HG03378 (cell line): ENCODE measurements at regions not wholly inside any gene's neighbourhood (a gene's known extent, or its start where the extent isn't known, plus 50 kb on each side); places are given as distances from the start of the nearest gene placed in this dataset.

Experiments used
- ATAC-seq: cut with Tn5 transposase; IDR thresholded peaks from one replicate; pipeline ENCODE4 v1.9.1; 2021; ENCODE audit warnings: mild to moderate bottlenecking, moderate library complexity; ENCODE audit not compliant: unreplicated experiment

DNA sequence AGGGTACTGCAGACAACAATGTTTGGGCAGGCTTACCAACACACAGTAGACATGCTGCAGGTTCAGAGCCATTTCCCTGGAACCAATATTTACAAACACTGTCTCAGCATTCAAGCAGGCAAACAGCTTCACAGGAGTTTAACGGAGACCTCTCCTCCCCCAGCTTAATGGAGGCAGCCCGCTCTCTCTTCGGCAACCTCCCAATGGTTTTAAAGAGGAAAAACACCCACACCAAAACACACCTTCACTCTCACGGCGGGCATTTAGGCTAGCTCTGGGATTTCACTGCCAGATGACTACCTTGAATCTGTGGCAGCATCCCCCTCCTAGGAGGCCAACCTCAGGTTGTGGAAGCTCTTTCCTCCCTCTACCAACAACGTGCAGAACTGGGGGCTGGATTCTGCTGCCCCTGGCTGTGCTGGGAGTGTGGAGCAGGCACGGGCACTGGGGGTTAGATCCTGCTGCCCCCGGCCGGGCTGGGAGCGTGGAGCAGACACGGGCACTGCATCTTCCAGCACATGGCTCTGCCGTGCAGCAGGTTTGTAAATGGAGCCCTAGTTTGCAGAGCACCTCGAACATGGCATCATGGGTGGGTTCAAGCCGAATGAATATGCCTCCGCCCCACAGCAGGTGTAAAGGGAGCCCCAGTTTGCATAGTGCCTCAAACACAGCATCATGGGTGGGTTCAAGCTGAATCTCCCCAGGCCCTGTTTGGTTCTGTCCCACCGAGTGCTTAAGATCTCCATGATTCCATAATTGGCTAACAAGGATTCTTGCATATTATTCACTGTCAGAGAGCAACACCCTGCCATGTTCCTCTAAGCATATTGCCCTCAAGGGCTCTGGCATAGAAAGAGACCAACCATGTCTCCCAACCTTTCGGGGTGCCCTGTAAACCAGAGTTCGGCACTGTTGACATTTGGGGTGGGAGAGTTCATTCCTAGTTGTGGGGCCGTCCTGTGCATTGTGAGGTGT, 86.4 kb downstream of the RBFOX3 start:
- ATAC-seq: no peak

DNA sequence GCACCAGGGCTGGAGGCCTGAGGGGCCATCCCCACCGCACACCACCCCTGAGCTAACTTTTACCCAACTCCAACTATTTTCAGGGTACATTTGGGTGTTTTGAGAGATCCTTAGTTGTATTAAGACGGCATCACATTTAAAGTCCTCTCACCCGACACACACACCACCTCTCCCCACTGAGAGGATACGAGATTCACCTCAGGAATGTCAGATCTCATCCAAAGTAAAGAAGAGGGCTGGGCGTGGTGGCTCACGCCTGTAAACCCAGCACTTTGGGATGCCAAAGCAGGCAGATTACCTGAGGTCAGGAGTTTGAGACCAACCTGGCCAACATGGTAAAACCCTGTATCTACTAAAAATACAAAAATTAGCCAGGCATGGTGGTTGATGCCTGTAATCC, 88.4 kb downstream of the RBFOX3 start:
- ATAC-seq: no peak

DNA sequence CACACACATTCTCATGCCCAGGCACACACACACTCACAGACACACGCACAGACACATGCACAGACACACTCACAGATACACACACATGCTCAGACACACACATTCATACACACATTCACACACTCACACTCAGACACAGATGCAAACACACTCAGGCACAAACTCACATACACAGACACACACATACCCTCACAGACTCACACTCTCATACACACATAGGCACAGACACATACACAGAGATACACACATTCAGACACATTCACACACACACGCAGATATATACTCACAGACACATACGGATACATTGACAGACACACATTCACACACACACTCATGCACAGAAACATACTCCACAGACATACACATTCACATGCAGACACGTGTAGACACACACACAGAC, 89.6 kb downstream of the RBFOX3 start:
- ATAC-seq: no peak

DNA sequence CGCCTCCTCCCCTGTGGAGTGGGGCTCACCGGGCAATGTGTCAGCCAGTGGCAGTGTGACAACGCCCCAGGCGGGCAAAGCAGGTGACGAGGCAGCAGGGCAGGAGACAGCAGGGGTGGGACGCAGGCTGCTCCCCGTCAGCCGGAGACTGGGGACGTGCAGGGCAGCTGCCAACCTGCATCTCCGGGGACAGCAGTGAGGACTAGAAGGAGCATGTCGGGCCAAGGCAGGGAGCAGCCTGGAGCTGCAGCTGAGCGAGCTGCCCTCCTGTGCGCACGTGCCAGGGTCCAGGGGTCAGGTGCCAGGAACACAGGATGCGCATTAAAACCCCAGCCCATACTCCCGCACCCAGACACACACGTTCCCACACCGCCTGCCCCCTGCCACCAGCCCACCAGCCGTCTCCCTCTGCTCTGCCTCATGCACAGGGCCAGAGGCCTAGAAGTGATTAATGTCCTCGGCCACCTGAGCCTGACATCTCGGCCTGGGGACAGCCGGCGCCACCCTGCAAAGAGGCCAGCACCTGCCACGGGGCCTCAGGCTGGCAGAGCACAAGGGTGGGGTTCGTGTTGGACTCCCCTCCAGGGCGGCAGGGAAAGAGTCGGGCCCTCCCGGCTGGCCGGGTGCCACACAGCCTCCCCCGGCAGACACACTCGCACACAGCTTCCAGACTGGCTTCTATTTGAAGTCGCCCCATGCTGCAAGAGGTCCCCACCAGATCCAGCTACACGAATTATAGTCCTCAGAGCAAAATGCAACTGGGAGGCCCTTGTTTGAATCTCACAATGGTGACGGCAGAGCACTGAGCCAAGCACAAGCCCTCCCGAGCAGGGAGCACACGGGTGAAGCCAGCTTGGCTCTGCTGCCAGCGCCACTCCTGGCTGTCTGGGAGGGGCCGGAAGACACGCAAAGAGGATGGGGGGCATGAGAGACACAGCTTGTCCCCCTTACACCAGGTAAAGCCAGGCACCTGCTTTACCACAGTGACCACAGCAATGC, 90.4 kb downstream of the RBFOX3 start:
- no peak for ATAC-seq

DNA sequence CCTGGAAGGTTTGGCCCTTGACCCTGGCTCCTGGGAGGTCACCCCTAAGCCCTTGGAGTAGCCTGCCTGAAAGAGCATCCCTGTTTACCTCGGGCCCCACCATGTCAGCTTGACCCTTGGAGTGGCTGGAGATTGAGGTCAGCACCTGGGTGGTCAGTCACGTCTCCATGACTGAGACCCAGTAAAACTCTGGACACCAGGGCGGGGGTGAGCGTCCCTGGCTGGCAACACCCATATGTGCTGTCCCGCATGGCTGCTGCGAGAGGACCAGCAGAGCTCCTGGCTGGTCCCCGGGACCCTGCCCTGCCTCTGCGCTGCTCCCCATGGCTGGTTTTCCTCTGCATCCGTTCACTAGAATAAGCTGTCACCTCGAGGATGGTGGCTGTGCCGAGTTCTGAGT, 91.2 kb downstream of the RBFOX3 start:
- no peak for ATAC-seq

DNA sequence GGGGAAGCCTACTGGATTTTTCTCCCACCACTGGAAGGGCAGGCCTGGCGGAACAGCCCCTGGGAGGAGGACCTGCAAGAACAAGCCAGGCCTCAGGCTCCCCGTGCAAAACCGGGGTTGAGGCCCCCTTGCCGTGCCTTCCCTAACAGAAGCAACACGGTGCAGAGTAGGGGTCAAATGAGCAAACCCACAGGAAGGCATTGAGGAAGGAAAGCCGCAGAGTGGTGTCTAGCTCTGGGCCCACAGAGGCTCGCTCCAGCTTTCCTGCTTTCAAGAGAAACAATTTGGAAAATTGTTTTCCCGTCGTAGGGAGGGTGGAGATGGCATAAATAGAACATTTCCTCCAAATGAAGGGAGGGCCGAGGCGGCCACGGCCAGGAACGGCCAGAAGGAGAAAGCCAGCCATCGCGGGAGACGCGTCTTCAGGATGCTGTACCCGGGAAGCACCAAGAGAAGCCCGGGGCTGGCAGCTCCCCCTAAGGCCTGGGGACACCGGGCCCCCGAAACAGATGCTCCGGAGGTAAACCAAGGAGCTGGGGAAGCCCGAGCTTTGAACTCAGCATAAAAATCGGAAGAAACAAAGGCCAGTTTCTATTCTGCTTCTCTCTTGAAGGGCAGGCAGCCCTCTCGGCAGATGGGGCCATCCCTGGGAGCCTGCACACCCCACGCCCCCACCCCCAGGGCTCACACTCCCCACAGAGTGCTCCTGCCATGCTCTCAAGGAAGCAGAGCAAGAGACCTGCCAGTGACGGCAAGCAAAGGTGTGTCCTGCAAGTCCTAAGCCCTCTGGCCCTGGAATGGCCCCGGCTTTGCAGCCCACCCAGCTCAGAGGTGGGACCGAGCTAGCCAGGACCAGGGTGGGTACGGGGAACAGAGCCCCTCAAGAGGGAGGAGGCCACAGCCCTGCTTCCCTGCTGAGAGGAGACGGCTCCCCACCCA, 92.0 kb downstream of the RBFOX3 start:
- ATAC-seq: no peak

DNA sequence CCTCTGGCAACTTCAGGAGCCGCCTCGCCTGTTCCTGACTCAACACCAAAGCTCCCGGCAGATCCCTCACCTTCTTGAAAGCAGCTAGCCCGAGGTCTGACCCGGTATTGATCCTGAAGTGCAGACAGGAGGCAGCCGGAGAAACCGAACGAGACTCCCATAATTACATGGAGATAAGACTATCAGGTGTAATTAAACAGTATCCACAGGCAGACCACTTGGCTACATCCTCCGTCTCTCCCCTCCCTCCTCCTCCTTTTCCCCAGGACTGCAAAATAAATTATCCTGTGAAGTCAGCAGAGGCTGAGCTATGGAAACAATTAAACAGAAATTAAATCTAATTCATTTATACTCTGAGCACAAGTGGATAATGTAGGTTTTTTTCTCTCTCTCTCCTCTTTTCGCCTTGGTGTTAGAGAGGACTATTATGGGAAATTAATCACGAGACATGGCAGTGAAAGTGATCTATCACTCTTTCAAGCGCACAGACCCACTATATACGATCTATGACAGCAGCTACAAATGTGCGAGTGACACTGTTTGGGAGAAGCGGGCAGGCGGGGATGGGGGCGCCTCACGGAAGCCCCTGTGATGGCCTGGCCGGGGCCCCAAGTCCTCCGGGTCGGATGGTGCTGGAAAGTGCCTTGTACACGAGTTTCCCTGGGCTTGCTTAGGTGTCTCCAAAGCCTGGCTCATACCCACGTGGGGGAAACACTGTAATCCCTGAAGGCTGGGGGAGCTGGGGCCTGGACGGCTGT, 92.8 kb downstream of the RBFOX3 start:
- ATAC-seq: no peak

DNA sequence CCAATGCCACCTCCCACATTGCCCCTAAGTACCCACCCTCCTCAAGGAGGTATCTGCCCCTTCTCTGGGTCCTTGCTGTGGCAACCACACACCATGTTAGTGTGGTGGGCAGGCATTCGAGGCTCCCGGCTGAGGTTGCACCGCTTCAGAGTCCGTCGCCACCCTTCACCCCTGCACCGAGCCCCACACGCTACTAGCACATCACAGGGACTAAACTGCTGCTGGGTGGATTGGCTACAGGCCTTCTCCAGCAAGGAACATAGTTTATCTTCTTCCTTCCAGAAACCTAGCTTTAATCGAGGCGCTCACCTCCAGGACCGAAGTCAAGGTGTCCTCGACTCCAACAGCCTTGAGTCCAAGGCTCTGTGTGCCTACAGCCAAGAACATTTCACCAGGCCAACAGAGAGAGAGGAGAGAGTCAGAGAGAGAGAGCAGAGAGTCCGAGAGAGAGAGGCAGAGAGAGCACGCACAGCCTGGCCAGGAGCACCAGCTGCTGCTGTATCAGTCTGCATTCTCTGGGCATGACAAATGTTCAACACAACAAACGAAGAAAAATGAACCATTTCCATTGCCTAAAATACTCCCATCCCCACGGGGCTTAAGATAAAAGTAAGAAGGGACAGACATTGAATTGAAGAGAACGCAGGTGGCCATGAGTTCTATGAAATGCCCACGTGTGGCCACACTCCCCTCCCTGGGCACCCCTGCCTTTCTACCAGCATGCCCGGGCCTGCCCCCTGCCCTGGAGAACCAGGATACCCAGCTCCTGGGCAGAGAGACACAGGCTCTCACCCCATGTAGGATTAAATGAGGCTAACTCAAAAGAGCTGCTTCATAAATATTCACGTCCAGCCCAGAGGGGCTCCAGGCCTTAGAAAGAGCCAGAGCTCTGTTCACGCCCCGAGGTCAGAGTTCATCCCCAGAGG, 94.9 kb downstream of the RBFOX3 start:
- ATAC-seq: no peak

DNA sequence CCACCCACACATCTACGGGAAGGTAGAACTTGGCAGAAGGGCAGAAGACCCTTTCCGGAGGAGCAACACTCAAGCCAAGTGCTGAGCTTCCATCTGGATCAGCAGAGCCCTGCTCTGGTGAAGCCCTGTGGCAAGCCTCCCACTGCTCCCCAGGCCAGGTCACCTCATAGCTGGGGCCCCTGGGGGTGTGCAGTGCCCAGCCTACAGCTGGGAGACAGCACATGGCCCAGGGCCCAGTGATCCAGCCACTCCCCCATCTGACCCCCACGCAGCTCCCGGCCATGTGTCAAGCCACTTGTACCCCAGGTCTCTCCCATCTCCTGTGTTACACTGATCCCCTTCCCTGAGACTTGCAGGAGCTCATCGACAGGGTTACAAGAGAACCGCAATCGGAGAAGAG, 95.7 kb downstream of the RBFOX3 start:
- no peak for ATAC-seq

DNA sequence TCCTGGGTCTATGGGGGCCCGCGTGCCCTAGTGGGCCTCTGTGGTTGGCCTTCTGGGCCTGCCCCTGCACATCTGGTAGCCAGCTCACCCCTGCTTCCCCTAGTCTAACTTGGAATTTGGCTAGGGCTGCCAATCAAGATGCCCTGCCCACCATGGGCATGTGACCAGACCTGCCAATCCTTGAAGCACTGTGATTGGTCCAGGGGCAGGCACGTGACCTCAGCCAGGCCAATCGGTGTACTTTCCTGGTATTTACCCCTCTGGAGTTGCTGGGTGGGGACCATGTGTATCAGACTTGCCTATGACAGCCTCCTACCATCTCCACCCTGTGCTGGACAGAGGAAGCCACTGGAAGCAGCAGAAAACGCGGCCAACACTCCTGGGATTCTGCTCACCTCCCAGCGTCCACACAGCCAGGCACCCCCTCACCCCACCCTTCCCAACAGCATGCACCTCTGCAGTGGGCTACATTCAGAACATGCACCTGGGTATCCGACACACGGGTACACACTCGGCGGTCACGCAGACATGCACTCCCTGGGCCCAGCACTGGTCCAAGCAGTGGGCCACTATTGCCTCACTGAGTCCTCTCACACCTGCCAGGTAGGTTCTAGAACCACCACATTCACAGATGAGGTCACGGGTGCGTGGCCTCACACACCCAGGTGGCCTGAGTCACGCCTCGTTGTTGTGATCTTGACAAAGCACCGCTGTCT, 96.9 kb downstream of the RBFOX3 start:
- no peak for ATAC-seq

DNA sequence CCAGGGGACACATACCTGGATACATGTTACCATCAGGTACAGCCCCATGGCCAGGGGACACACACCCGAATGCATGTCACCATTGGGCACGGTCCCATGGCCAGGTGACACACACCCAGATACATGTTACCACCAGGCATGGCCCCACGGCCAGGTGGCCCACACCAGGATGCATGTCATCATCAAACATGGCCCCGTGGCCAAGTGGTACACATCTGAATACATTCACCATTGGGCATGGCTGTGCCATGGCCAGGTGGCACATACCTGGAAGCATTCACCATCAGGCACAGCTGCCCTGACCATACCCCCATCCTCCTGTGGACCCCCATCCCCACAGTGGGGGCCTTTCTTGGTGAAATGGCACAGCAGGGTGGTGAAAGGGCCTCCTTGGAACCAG, 97.6 kb downstream of the RBFOX3 start:
- ATAC-seq: no peak

DNA sequence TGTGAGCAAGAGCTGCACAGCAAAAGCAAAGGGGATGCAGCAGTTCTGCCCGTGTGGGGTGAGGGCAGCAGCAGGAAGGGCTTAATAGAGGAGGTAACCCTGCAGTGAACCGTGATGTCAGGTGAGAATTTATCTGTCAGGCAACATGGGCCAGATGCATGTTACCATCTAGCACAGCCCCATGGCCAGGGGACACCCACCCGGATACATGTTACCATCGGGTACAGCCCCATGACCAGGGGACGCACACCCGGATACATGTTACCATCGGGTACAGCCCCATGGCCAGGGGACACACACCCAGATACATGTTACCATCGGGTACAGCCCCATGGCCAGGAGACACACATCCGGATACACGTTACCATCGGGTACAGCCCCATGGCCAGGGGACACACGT, 99.4 kb downstream of the RBFOX3 start:
- ATAC-seq: no peak

DNA sequence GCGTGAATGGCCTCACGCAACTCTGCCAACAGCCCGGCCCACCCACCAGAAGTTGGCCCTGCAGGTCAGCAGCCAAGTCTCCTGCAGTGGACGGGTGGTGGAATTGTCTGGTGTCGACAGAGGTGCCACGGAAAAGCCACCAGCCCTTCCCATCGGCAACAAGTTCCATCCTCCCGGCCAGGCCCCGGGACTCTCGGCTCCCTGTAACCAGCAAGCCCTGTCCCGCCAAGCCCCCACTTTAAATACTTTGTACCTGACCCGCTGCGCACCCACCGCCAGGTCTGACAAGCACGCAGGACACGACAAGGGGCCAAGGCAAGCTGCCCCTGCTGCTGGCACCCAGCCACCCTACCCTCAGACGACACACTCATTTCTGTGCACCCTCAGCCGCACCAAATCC, 100.8 kb downstream of the RBFOX3 start:
- ATAC-seq: no peak

DNA sequence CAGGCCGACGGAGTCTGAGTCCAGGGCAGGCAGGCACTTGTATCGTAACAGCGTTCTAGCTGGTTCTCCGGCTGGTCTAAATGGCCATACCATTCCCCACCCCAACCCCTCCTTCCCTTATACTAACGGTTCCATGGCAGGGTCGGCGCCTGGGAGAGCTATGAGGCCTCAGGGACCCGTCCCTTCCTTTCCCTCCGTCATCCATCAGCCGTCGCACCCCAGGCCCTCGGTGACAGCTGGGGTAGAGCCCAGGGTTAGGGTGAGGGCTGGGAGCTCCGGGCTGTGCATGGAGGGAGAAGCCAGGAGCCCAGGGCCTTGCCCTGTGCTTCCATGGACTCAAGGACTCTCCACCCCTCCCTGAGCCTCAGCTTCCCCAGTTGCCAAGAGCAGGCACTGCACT, 101.4 kb downstream of the RBFOX3 start:
- ATAC-seq: no peak

DNA sequence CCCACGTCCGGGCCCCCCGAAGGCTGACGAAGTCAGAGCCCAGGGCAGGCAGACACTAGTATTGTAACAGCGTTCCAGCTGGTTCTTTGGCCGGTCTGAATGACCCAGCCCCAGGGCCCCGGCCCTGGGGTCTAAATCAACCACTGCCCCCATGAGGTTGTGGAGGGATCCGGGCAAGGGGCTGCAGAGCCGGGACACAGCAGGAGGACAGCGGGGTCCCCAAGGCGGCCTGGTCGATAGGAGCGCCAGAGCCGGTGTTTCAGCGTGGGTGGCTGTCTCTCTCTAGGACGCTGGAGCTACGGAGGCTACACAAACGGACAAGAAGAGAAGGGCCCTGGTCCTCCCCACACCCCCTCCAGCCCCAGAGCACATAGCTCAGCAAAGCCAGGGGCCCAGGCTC, 101.8 kb downstream of the RBFOX3 start:
- no peak for ATAC-seq

DNA sequence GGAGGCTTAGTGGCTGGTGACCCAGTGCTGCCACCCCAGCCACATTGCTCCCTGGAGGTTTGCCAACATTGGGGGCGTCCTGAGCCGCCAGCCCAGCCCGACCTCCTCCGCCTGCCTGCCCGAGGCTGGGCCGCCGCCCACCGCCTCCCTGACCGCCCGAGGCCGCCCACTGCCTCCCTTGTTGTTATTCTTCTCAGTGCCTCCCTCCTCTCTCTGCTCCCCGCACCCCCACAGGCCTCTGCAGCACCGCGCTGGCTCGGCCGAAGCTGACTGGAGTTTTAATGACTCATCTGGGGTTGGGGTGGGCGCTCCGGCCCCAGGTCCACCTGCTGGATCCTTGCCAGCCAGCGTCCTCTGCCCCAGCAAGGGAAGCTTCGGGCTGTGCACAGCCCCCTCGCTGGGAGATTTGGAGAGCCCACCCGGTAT, 102.5 kb downstream of the RBFOX3 start:
- no peak for ATAC-seq

DNA sequence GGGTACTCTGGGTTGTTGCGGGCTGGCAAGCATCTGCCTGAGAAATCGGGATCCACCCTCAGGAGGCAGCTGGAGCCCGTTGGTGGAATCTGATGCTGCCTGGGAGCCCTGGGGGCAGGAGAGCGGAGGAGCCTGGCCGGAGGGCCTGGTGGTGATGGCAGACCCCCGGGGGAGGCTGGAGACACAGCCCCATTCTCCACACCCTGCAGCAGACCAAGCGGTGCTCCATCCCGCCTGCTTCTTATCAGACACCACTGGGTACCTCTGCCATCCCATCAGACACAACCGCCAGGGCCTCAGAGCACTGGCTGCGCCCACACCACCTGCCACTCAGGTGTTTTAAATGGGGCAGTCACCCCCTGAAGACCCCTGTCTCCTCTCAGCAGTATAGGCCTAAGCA, 103.9 kb downstream of the RBFOX3 start:
- no peak for ATAC-seq
